Activated CD8-positive, alpha-beta T cell treated with anti-CD3 and anti-CD28 coated beads for 36 hours (primary cell): ENCODE measurements at regions not wholly inside any gene's neighbourhood (a gene's known extent, or its start where the extent isn't known, plus 50 kb on each side); places are given as distances from the start of the nearest gene placed in this dataset.

Source experiments
- ATAC-seq: fragments of 200-7000 bp; cut with Tn5 transposase; one replicate; pipeline ENCODE4 v1.10.0; 2021; ENCODE audit warnings: mild to moderate bottlenecking, moderate library complexity
- CTCF ChIA-PET: fragments of 350-600 bp; sonication (Branson Sonifier 250); formaldehyde crosslinking; loops from one replicate; lab custom pipeline; 2021; ENCODE audit warnings: antibody characterized with exemption; lab: Charles Lee
- POLR2A ChIA-PET: fragments of 350-600 bp; sonication (Branson Sonifier 250); formaldehyde crosslinking; loops from one replicate; lab custom pipeline; 2021; ENCODE audit warnings: antibody characterized with exemption; lab: Charles Lee
- DNase-seq: peaks from one replicate; pipeline ENCODE4 v3.0.0-alpha.2; 2020
- H3K27ac Mint-ChIP-seq: one replicate; pipeline ENCODE4 v1.8.0; 2021; ENCODE audit warnings: mild to moderate bottlenecking, mixed read lengths
- H3K27me3 Mint-ChIP-seq: one replicate; pipeline ENCODE4 v1.8.0; 2021; ENCODE audit warnings: mixed read lengths
- H3K36me3 Mint-ChIP-seq: one replicate; pipeline ENCODE4 v1.8.0; 2021; ENCODE audit warnings: low read depth, mixed read lengths
- H3K4me1 Mint-ChIP-seq: one replicate; pipeline ENCODE4 v1.8.0; 2021; ENCODE audit warnings: low read depth, mixed read lengths
- H3K4me3 Mint-ChIP-seq: one replicate; pipeline ENCODE4 v1.8.0; 2021; ENCODE audit warnings: mild to moderate bottlenecking, moderate library complexity, mixed read lengths
- H3K9me3 Mint-ChIP-seq: one replicate; pipeline ENCODE4 v1.8.0; 2021; ENCODE audit warnings: mixed read lengths
- CTCF ChIP-seq: fragments of 200-600 bp; IDR thresholded peaks from one replicate; pipeline ENCODE4 v1.8.0; 2022; ENCODE audit warnings: antibody characterized with exemption, mild to moderate bottlenecking
- intact Hi-C: fragments of 100-400 bp; cut with micrococcal nuclease; formaldehyde crosslinking; loops from one replicate; pipeline ENCODE4 v1.10.0; 2022

DNA sequence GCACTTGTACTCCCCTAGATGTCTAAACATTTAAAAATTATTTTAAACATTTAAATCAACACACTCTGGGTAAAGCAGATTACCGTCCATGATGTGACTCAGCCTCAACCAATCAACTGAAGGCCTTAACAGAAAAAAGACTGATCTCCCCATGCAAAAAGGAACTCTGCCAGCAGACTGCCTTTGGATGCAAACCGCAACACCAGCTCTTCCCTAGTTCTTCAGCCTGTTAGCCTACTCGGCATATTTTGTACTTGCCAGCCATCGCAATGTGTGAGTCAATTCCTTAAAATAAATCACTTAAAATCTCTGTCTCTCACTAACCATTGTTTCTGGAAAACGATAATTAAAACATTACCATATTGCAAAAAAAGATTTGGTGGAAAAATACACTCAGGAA lies 375.9 kb downstream of the RSL24D1 start:
- no peaks in the 10 kb centered on the region for H3K4me1 Mint-ChIP-seq
- H3K9me3 Mint-ChIP-seq, result no peaks in the 10 kb centered on the region
- TF ChIP-seq CTCF, result no peak
- POLR2A ChIA-PET, result no interaction called here
- DNase-seq (no peak), ATAC-seq (no peak)
- no peaks in the 10 kb centered on the region for H3K27me3 Mint-ChIP-seq
- H3K4me3 Mint-ChIP-seq, result no peak overlapping the region
- CTCF ChIA-PET, result no interaction called here
- intact Hi-C loops, result no loop called here
- no peak overlapping the region for H3K27ac Mint-ChIP-seq
- H3K36me3 Mint-ChIP-seq, result no peaks in the 10 kb centered on the region

DNA sequence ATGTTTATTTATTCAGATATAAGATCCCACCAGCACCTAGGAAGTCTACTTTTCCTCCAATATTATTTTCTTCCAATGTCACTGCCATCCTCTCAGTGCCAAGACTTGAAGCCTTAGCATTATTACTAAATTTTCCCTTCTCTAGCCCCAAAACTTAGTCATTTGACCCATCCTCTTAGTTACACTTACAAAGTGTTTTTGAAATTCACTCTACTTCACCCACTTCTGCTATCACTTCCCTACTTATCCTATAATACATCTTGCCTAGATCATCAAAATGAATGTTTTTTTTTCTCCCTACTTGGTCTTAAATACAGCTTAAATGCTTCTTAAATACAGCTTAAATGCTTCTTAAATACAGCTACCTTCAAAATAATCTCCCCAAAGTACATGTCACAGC lies 376.6 kb downstream of the RSL24D1 start:
- intact Hi-C loops, result no loop called here
- Mint-ChIP-seq H3K27ac (no peak overlapping the region), H3K9me3 (no peaks in the 10 kb centered on the region), H3K4me3 (no peak overlapping the region), H3K4me1 (no peaks in the 10 kb centered on the region), H3K27me3 (no peaks in the 10 kb centered on the region), H3K36me3 (no peaks in the 10 kb centered on the region)
- CTCF ChIA-PET, result no interaction called here
- no peak for ATAC-seq
- no peak for DNase-seq
- TF ChIP-seq CTCF, result no peak
- POLR2A ChIA-PET, result no interaction called here

DNA sequence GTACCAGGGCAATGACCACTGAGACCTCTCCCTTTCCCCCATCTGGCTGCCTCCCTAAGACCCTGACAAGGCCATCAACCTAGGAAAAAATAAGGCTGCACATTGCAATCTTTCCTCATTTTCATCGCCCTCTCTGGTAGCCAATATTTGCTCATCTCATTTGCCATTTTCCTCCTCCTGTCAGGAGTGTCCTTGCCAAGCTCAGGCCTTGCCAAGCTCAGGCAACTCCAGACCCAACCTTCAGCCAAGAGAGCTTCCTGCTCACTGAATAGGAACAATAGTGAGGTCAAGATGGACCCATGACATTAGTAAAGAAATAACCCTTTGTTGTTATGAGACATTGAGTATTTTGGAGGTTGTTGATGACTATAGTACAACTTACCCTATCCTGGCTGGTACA lies 380.3 kb downstream of the RSL24D1 start:
- ATAC-seq (no peak), DNase-seq (no peak)
- Mint-ChIP-seq H3K27ac (no peak overlapping the region), H3K9me3 (peaks cover 10% of the 10 kb centered on the region), H3K27me3 (peaks cover 2% of the 10 kb centered on the region), H3K4me1 (no peaks in the 10 kb centered on the region), H3K4me3 (no peak overlapping the region), H3K36me3 (no peaks in the 10 kb centered on the region)
- TF ChIP-seq CTCF, result no peak
- ChIA-PET POLR2A (no interaction called here), CTCF (no interaction called here)
- intact Hi-C loops, result no loop called here

DNA sequence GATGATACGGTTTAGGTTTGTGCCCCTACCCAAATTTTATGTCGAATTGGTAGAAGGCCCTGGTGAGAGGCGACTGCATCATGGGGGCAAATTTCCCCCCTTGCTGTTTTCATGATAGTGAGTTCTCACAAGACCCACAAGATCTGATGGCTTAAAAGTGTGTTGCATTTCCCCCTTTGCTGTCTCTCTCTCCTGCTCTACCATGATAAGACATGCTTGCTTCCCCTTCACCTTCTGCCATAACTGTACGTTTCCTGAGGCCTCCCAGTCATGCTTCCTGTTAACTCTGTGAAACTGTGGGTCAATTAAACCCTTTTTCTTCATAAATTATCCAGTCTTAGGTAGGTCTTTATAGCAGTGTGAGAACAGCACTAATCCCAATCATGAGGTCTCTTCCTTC lies 381.2 kb downstream of the RSL24D1 start:
- DNase-seq, result no peak
- ChIA-PET CTCF (no interaction called here), POLR2A (no interaction called here)
- H3K36me3 Mint-ChIP-seq, result no peaks in the 10 kb centered on the region
- no peak overlapping the region for H3K4me3 Mint-ChIP-seq
- H3K4me1 Mint-ChIP-seq, result no peaks in the 10 kb centered on the region
- no peak for ATAC-seq
- H3K27ac Mint-ChIP-seq, result no peak overlapping the region
- no peak for TF ChIP-seq CTCF
- peaks cover 3% of the 10 kb centered on the region for H3K27me3 Mint-ChIP-seq
- H3K9me3 Mint-ChIP-seq, result peaks cover 11% of the 10 kb centered on the region
- intact Hi-C loops, result no loop called here

DNA sequence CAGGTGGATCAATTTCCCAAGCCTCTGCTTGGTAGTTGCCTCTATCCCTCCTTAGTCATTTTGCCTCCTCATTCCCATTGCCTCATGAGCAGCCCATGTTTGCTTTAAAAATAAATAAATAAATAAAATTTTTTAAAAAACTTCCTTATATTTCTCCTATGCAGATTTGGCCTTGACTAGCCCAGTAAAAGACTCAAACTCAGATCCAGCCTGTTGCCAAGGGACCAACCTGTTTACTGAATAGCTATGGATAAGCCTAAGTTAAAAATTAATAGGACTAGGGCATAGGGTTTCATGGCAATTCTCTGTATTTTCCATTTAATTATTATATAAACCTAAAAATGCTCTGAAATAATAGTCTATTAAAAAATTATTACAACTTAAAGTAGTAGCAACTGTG lies 384.4 kb downstream of the RSL24D1 start:
- Mint-ChIP-seq H3K36me3 (no peaks in the 10 kb centered on the region), H3K9me3 (peaks cover 11% of the 10 kb centered on the region), H3K4me1 (no peaks in the 10 kb centered on the region), H3K27ac (no peak overlapping the region), H3K27me3 (peaks cover 3% of the 10 kb centered on the region), H3K4me3 (no peak overlapping the region)
- CTCF ChIA-PET, result no interaction called here
- POLR2A ChIA-PET, result no interaction called here
- ATAC-seq (no peak), DNase-seq (no peak)
- no peak for TF ChIP-seq CTCF
- intact Hi-C loops, result no loop called here
